ENCODE measurements at regions not wholly inside any gene's neighbourhood (a gene's known extent, or its start where the extent isn't known, plus 50 kb on each side); places are given as distances from the start of the nearest gene placed in this dataset.

- H3K4me3 Mint-ChIP-seq (ENCODE audit: unreplicated experiment), result no peak overlapping the region
- H3K27ac Mint-ChIP-seq (ENCODE audit: unreplicated experiment), result no peak overlapping the region
- H3K4me1 Mint-ChIP-seq (ENCODE audit: low read depth, unreplicated experiment), result no peaks in the 10 kb centered on the region
- H3K36me3 Mint-ChIP-seq (ENCODE audit: unreplicated experiment), result peaks cover 6% of the 10 kb centered on the region
- TF ChIP-seq CTCF (IDR thresholded peaks at IDR 0.05; ENCODE audit: partially characterized antibody, unreplicated experiment), result no peak
- H3K9me3 Mint-ChIP-seq (ENCODE audit: unreplicated experiment), result no peaks in the 10 kb centered on the region
- no peaks in the 10 kb centered on the region for H3K27me3 Mint-ChIP-seq (ENCODE audit: unreplicated experiment)
- no peak for DNase-seq
These were observed 297.3 kb upstream of the MEIS1 start for GRCh38 chr2:66137606-66138130.

GRCh38 chr2:66134138-66134701, 300.7 kb upstream of the MEIS1 start:
- Mint-ChIP-seq H3K4me1 (ENCODE audit: low read depth, unreplicated experiment) (no peaks in the 10 kb centered on the region), H3K4me3 (ENCODE audit: unreplicated experiment) (no peak overlapping the region), H3K27ac (ENCODE audit: unreplicated experiment) (no peak overlapping the region), H3K9me3 (ENCODE audit: unreplicated experiment) (no peaks in the 10 kb centered on the region), H3K36me3 (ENCODE audit: unreplicated experiment) (peaks cover 6% of the 10 kb centered on the region), H3K27me3 (ENCODE audit: unreplicated experiment) (no peaks in the 10 kb centered on the region)
- TF ChIP-seq CTCF (IDR thresholded peaks at IDR 0.05; ENCODE audit: partially characterized antibody, unreplicated experiment), result no peak
- DNase-seq, result no peak

DNA sequence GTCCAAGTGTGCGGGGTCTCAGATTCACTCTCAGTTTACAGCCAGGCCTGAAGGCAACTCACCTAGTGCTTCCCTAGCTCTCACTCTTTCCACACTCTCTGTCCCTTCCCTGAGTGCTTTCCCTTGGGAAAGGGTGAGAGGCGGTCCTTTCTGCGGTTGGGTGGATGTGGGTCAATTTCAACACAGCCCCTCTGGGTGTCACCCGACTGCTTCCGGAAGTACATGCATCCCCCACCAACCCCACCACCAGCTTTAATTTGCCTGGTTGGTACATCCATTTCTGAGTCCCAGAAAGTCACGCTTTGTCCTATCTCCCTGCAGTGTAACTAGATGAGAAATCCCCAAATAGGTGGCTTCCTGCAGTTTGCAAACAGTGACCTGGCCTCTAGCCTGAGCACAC, 307.3 kb upstream of the MEIS1 start:
- Mint-ChIP-seq H3K4me1 (ENCODE audit: low read depth, unreplicated experiment) (no peaks in the 10 kb centered on the region), H3K27me3 (ENCODE audit: unreplicated experiment) (no peaks in the 10 kb centered on the region), H3K36me3 (ENCODE audit: unreplicated experiment) (no peaks in the 10 kb centered on the region), H3K9me3 (ENCODE audit: unreplicated experiment) (no peaks in the 10 kb centered on the region), H3K27ac (ENCODE audit: unreplicated experiment) (no peak overlapping the region), H3K4me3 (ENCODE audit: unreplicated experiment) (no peak overlapping the region)
- DNase-seq, result no peak
- TF ChIP-seq CTCF (IDR thresholded peaks at IDR 0.05; ENCODE audit: partially characterized antibody, unreplicated experiment), result no peak

GRCh38 chr2:66127061-66127460, 307.9 kb upstream of the MEIS1 start:
- TF ChIP-seq CTCF (IDR thresholded peaks at IDR 0.05; ENCODE audit: partially characterized antibody, unreplicated experiment), result no peak
- no peak for DNase-seq
- no peaks in the 10 kb centered on the region for H3K4me1 Mint-ChIP-seq (ENCODE audit: low read depth, unreplicated experiment)

DNA sequence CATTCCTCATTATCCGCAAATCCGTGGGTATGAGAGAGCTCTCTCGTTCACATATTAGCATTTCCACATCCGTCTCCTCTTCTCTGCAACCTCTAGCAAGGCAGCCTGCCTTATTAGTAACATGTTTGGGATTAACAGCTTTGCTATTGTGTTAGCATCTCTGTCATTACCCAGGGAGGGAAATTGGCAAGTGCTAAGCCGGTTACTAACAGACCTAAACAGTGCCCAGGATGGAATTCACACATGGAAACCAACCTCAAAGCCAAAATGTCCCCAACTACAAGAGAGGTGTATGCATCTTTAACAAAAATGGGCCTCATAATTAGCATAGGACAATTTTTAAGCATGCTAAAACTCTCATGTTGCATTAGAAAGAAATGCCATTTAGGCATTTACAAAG, 309.0 kb upstream of the MEIS1 start:
- DNase-seq, result no peak
- Mint-ChIP-seq H3K36me3 (ENCODE audit: unreplicated experiment) (no peaks in the 10 kb centered on the region), H3K27me3 (ENCODE audit: unreplicated experiment) (no peaks in the 10 kb centered on the region)

More at GRCh38 chr2:66127061-66127460, 307.9 kb upstream of the MEIS1 start:
- Mint-ChIP-seq H3K27ac (ENCODE audit: unreplicated experiment) (no peak overlapping the region), H3K36me3 (ENCODE audit: unreplicated experiment) (no peaks in the 10 kb centered on the region), H3K27me3 (ENCODE audit: unreplicated experiment) (no peaks in the 10 kb centered on the region), H3K4me3 (ENCODE audit: unreplicated experiment) (no peak overlapping the region), H3K9me3 (ENCODE audit: unreplicated experiment) (no peaks in the 10 kb centered on the region)

More for the DNA sequence above, 309.0 kb upstream of the MEIS1 start:
- Mint-ChIP-seq H3K4me1 (ENCODE audit: low read depth, unreplicated experiment) (no peaks in the 10 kb centered on the region), H3K27ac (ENCODE audit: unreplicated experiment) (no peak overlapping the region), H3K4me3 (ENCODE audit: unreplicated experiment) (no peak overlapping the region), H3K9me3 (ENCODE audit: unreplicated experiment) (no peaks in the 10 kb centered on the region)
- TF ChIP-seq CTCF (IDR thresholded peaks at IDR 0.05; ENCODE audit: partially characterized antibody, unreplicated experiment), result no peak

Measured in glutamatergic neuron (in vitro differentiated cells).